ENCODE measurements at regions not wholly inside any gene's neighbourhood (a gene's known extent, or its start where the extent isn't known, plus 50 kb on each side); places are given as distances from the start of the nearest gene placed in this dataset.
"Not testable (repeated sequence)": the region's sequence is repeated elsewhere in the genome, so short reads cannot be mapped to it uniquely, and the experiment has no call there.

DNA sequence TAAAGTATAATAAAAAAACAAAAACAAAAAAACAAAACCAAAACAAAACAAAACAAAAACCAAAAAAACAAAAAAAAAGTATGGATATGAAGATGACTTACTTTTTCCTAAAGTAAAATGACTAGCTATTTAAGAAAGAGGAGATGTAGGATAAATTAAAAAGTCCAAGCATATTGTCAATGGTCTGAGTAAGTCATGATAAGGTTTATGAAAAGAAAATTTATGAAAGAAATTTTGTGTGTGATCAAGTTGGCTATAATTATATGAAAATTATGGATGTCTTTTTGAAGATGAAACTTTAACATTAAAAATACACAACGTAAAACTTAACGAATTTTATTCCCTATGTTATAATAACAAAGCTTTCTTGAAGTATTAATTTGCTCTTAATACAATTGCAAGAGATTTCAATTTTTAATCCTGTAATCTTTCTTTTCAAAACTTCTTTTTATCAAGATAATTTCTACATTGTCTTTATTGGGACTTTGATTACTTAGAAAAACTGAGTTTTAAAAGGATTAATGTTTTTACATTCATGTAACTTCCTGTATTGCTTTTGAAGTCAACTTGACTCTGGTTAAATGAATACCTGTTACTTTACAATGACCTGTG, 200.9 kb upstream of the IVNS1ABP start:
- no peak for DNase-seq
- peaks cover 8% of the 10 kb centered on the region for H3K9me3 ChIP-seq (ENCODE audit: control insufficient read depth, low read length)
- no peak overlapping the region for H3K4me3 ChIP-seq (ENCODE audit: insufficient read depth, low read depth, low read length, poor library complexity, severe bottlenecking)
- no peaks in the 10 kb centered on the region for H3K36me3 ChIP-seq (ENCODE audit: control insufficient read depth, insufficient read depth, low read length)
- H3K4me1 ChIP-seq (ENCODE audit: control insufficient read depth, insufficient read depth, low read length, poor library complexity, severe bottlenecking) = no peaks in the 10 kb centered on the region
- no peak overlapping the region for H3K27ac ChIP-seq (ENCODE audit: insufficient read depth, low read length, poor library complexity, severe bottlenecking)
- H3K27me3 ChIP-seq (replicated peaks; ENCODE audit: control insufficient read depth, insufficient read depth, low read length, poor library complexity, severe bottlenecking) = no peaks in the 10 kb centered on the region

DNA sequence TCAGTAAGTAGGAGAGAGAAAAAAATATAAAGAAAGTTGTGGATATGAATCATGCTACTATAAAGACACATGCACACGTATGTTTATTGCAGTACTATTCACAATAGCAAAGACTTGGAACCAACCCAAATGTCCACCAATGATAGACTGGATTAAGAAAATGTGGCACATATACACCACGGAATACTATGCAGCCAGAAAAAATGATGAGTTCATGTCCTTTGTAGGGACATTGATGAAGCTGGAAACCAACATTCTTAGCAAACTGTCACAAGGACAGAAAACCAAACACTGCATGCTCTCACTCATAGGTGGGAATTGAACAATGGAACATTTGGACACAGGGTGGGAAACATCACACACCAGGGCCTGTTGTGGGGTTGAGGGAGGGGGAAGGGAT, 200.3 kb upstream of the IVNS1ABP start:
- H3K27me3 ChIP-seq (replicated peaks; ENCODE audit: control insufficient read depth, insufficient read depth, low read length, poor library complexity, severe bottlenecking); H3K4me3 ChIP-seq (ENCODE audit: insufficient read depth, low read depth, low read length, poor library complexity, severe bottlenecking); H3K27ac ChIP-seq (ENCODE audit: insufficient read depth, low read length, poor library complexity, severe bottlenecking); H3K4me1 ChIP-seq (ENCODE audit: control insufficient read depth, insufficient read depth, low read length, poor library complexity, severe bottlenecking); H3K9me3 ChIP-seq (ENCODE audit: control insufficient read depth, low read length); H3K36me3 ChIP-seq (ENCODE audit: control insufficient read depth, insufficient read depth, low read length); DNase-seq: not testable (repeated sequence)

DNA sequence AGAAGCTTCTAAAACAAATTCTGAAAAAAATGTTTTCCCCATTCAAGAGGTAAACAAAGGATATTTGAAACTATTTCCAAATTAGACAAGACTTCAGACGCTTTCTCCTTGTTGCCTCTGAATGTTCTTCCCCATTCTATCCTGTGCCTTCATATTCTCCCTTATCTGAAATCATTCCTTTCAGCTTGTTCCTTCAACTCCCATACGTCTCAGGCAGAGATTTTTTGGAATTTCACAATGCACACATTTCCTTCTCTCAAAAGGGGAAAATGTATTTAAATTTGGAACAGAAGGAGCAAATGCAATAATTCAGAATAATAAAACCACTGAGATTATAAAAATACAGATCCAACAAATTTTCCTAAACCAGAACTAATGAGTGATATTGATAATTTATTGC, 198.7 kb upstream of the IVNS1ABP start:
- H3K4me3 ChIP-seq (ENCODE audit: insufficient read depth, low read depth, low read length, poor library complexity, severe bottlenecking) = no peak overlapping the region
- H3K27me3 ChIP-seq (replicated peaks; ENCODE audit: control insufficient read depth, insufficient read depth, low read length, poor library complexity, severe bottlenecking) = no peaks in the 10 kb centered on the region
- H3K36me3 ChIP-seq (ENCODE audit: control insufficient read depth, insufficient read depth, low read length) = no peaks in the 10 kb centered on the region
- H3K27ac ChIP-seq (ENCODE audit: insufficient read depth, low read length, poor library complexity, severe bottlenecking) = no peak overlapping the region
- H3K9me3 ChIP-seq (ENCODE audit: control insufficient read depth, low read length) = peaks cover 8% of the 10 kb centered on the region
- H3K4me1 ChIP-seq (ENCODE audit: control insufficient read depth, insufficient read depth, low read length, poor library complexity, severe bottlenecking) = no peaks in the 10 kb centered on the region
- DNase-seq = no peak

DNA sequence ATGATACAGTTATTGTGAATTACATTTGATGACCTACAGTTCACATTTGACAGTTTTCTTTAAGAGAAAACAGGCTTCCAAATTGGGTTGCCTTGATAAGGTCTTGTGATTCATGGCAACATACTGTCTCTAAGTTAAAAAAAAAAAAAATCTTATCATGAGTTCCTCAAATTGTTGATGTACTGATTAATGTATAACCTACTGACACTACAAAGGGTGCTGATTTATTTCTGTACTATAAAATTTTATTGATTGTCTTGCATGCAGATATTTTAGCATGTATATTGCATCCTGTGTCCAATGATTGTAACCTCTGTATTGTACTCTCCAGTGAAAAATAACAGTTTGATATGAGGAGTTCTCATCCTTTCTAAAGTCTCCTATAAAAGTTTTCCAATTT, 197.3 kb upstream of the IVNS1ABP start:
- no peak overlapping the region for H3K27ac ChIP-seq (ENCODE audit: insufficient read depth, low read length, poor library complexity, severe bottlenecking)
- no peaks in the 10 kb centered on the region for H3K27me3 ChIP-seq (replicated peaks; ENCODE audit: control insufficient read depth, insufficient read depth, low read length, poor library complexity, severe bottlenecking)
- DNase-seq = no peak
- no peaks in the 10 kb centered on the region for H3K36me3 ChIP-seq (ENCODE audit: control insufficient read depth, insufficient read depth, low read length)
- H3K9me3 ChIP-seq (ENCODE audit: control insufficient read depth, low read length) = peaks cover 8% of the 10 kb centered on the region
- no peaks in the 10 kb centered on the region for H3K4me1 ChIP-seq (ENCODE audit: control insufficient read depth, insufficient read depth, low read length, poor library complexity, severe bottlenecking)
- no peak overlapping the region for H3K4me3 ChIP-seq (ENCODE audit: insufficient read depth, low read depth, low read length, poor library complexity, severe bottlenecking)

GRCh38 chr1:185512442-185512841, 195.4 kb upstream of the IVNS1ABP start:
- Histone ChIP-seq H3K9me3 (ENCODE audit: control insufficient read depth, low read length) (peaks cover 3% of the 10 kb centered on the region), H3K4me3 (ENCODE audit: insufficient read depth, low read depth, low read length, poor library complexity, severe bottlenecking) (no peak overlapping the region), H3K27ac (ENCODE audit: insufficient read depth, low read length, poor library complexity, severe bottlenecking) (no peak overlapping the region), H3K36me3 (ENCODE audit: control insufficient read depth, insufficient read depth, low read length) (no peaks in the 10 kb centered on the region), H3K27me3 (replicated peaks; ENCODE audit: control insufficient read depth, insufficient read depth, low read length, poor library complexity, severe bottlenecking) (no peaks in the 10 kb centered on the region), H3K4me1 (ENCODE audit: control insufficient read depth, insufficient read depth, low read length, poor library complexity, severe bottlenecking) (no peaks in the 10 kb centered on the region)
- no peak for DNase-seq

GRCh38 chr1:185501099-185501498, 184.1 kb upstream of the IVNS1ABP start:
- Histone ChIP-seq H3K4me3 (ENCODE audit: insufficient read depth, low read depth, low read length, poor library complexity, severe bottlenecking) (no peak overlapping the region), H3K27me3 (replicated peaks; ENCODE audit: control insufficient read depth, insufficient read depth, low read length, poor library complexity, severe bottlenecking) (no peaks in the 10 kb centered on the region), H3K9me3 (ENCODE audit: control insufficient read depth, low read length) (no peaks in the 10 kb centered on the region), H3K27ac (ENCODE audit: insufficient read depth, low read length, poor library complexity, severe bottlenecking) (no peak overlapping the region), H3K4me1 (ENCODE audit: control insufficient read depth, insufficient read depth, low read length, poor library complexity, severe bottlenecking) (no peaks in the 10 kb centered on the region), H3K36me3 (ENCODE audit: control insufficient read depth, insufficient read depth, low read length) (no peaks in the 10 kb centered on the region)
- no peak for DNase-seq

GRCh38 chr1:185500001-185500626, 183.1 kb upstream of the IVNS1ABP start:
- no peaks in the 10 kb centered on the region for H3K4me1 ChIP-seq (ENCODE audit: control insufficient read depth, insufficient read depth, low read length, poor library complexity, severe bottlenecking)
- H3K4me3 ChIP-seq (ENCODE audit: insufficient read depth, low read depth, low read length, poor library complexity, severe bottlenecking) = no peak overlapping the region
- no peaks in the 10 kb centered on the region for H3K9me3 ChIP-seq (ENCODE audit: control insufficient read depth, low read length)
- H3K27me3 ChIP-seq (replicated peaks; ENCODE audit: control insufficient read depth, insufficient read depth, low read length, poor library complexity, severe bottlenecking) = no peaks in the 10 kb centered on the region
- H3K36me3 ChIP-seq (ENCODE audit: control insufficient read depth, insufficient read depth, low read length) = no peaks in the 10 kb centered on the region
- H3K27ac ChIP-seq (ENCODE audit: insufficient read depth, low read length, poor library complexity, severe bottlenecking) = no peak overlapping the region
- no peak for DNase-seq

- H3K9me3 ChIP-seq (ENCODE audit: control insufficient read depth, low read length) = no peaks in the 10 kb centered on the region
- DNase-seq = no peak
- H3K27me3 ChIP-seq (replicated peaks; ENCODE audit: control insufficient read depth, insufficient read depth, low read length, poor library complexity, severe bottlenecking) = no peaks in the 10 kb centered on the region
- H3K27ac ChIP-seq (ENCODE audit: insufficient read depth, low read length, poor library complexity, severe bottlenecking) = no peak overlapping the region
- no peak overlapping the region for H3K4me3 ChIP-seq (ENCODE audit: insufficient read depth, low read depth, low read length, poor library complexity, severe bottlenecking)
- H3K4me1 ChIP-seq (ENCODE audit: control insufficient read depth, insufficient read depth, low read length, poor library complexity, severe bottlenecking) = no peaks in the 10 kb centered on the region
- H3K36me3 ChIP-seq (ENCODE audit: control insufficient read depth, insufficient read depth, low read length) = no peaks in the 10 kb centered on the region
Observed at GRCh38 chr1:185498207-185498606, 181.2 kb upstream of the IVNS1ABP start.

GRCh38 chr1:185497177-185497576, 180.1 kb upstream of the IVNS1ABP start:
- H3K36me3 ChIP-seq (ENCODE audit: control insufficient read depth, insufficient read depth, low read length) = no peaks in the 10 kb centered on the region
- DNase-seq = no peak
- H3K27me3 ChIP-seq (replicated peaks; ENCODE audit: control insufficient read depth, insufficient read depth, low read length, poor library complexity, severe bottlenecking) = no peaks in the 10 kb centered on the region
- H3K4me3 ChIP-seq (ENCODE audit: insufficient read depth, low read depth, low read length, poor library complexity, severe bottlenecking) = no peak overlapping the region
- H3K27ac ChIP-seq (ENCODE audit: insufficient read depth, low read length, poor library complexity, severe bottlenecking) = no peak overlapping the region
- H3K9me3 ChIP-seq (ENCODE audit: control insufficient read depth, low read length) = no peaks in the 10 kb centered on the region
- no peaks in the 10 kb centered on the region for H3K4me1 ChIP-seq (ENCODE audit: control insufficient read depth, insufficient read depth, low read length, poor library complexity, severe bottlenecking)

DNA sequence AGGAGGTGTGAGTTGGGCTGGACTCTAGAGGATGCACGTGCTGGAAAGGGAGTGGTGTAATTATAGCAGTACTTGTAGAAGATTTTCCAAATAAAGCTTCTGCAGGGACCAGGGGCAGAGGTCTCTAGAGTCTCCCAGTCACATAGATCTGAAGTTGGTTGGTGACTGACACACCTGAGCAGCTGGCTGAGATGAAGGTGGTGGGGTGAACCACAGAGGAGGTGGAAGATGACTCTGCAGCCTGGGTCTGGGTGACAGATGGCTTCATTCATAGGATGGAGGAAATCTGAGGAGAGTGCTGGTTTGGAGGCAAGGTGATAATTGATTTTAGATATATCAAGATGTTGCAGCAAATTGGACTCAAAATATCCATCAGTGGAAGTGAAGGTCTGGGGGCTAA, 178.9 kb upstream of the IVNS1ABP start:
- no peak overlapping the region for H3K4me3 ChIP-seq (ENCODE audit: insufficient read depth, low read depth, low read length, poor library complexity, severe bottlenecking)
- no peaks in the 10 kb centered on the region for H3K36me3 ChIP-seq (ENCODE audit: control insufficient read depth, insufficient read depth, low read length)
- DNase-seq = no peak
- H3K27me3 ChIP-seq (replicated peaks; ENCODE audit: control insufficient read depth, insufficient read depth, low read length, poor library complexity, severe bottlenecking) = no peaks in the 10 kb centered on the region
- no peaks in the 10 kb centered on the region for H3K4me1 ChIP-seq (ENCODE audit: control insufficient read depth, insufficient read depth, low read length, poor library complexity, severe bottlenecking)
- H3K27ac ChIP-seq (ENCODE audit: insufficient read depth, low read length, poor library complexity, severe bottlenecking) = no peak overlapping the region
- H3K9me3 ChIP-seq (ENCODE audit: control insufficient read depth, low read length) = no peaks in the 10 kb centered on the region

Data from effector memory CD4-positive, alpha-beta T cell (primary cell).